PC-9 (cell line): ENCODE measurements at regions not wholly inside any gene's neighbourhood (a gene's known extent, or its start where the extent isn't known, plus 50 kb on each side); places are given as distances from the start of the nearest gene placed in this dataset.

Experiments used
- BruUV-seq: library from RNA; stranded (reverse); fragments of 400-500 nt; replicated peaks from 2 replicates; lab custom pipeline; 2021; lab: Mats Ljungman, UMichigan
- CTCF ChIA-PET: fragments of 300-600 bp; sonication (Branson Sonifier 250); formaldehyde crosslinking; loops from one replicate; lab custom pipeline; 2022; ENCODE audit warnings: antibody characterized with exemption; lab: Charles Lee
- POLR2A ChIA-PET: fragments of 300-600 bp; sonication (Branson Sonifier 250); formaldehyde crosslinking; loops from one replicate; lab custom pipeline; 2022; ENCODE audit warnings: antibody characterized with exemption; ENCODE audit not compliant: unreplicated experiment; lab: Charles Lee
- DNase-seq, 2 experiments: peaks; one replicate each; pipeline versions ENCODE4 v3.0.0 to v3.0.0-alpha.2; 2015 to 2022; ENCODE audit warnings: mixed read lengths in 1 of 2
- H2AFZ ChIP-seq: fragments of 200-600 bp; sonication (generic); 2 replicates; pipeline ENCODE4 v1.8.1; 2017; ENCODE audit warnings: antibody characterized with exemption
- H3F3A ChIP-seq: fragments of 200-600 bp; sonication (generic); 2 replicates; pipeline ENCODE4 v1.8.1; 2017; ENCODE audit warnings: antibody characterized with exemption, mild to moderate bottlenecking, low read depth; ENCODE audit not compliant: insufficient read depth
- H3K27ac ChIP-seq: fragments of 200-600 bp; sonication (generic); 2 replicates; pipeline ENCODE4 v1.6.1; 2016; ENCODE audit warnings: mixed run types
- H3K27me3 ChIP-seq: fragments of 200-600 bp; sonication (generic); 2 replicates; pipeline ENCODE4 v1.6.1; 2016; ENCODE audit warnings: low read depth, mixed run types; ENCODE audit not compliant: insufficient read depth
- H3K36me3 ChIP-seq: fragments of 200-600 bp; sonication (generic); 2 replicates; pipeline ENCODE4 v1.6.1; 2016; ENCODE audit warnings: low read depth, mixed run types
- H3K4me1 ChIP-seq: fragments of 200-600 bp; sonication (generic); replicated peaks from 2 replicates; pipeline ENCODE4 v1.6.1; 2016; ENCODE audit warnings: mixed run types; ENCODE audit not compliant: insufficient read depth
- H3K4me2 ChIP-seq: fragments of 200-600 bp; sonication (generic); 2 replicates; pipeline ENCODE4 v1.6.1; 2017; ENCODE audit warnings: mixed run types
- H3K4me3 ChIP-seq: fragments of 200-600 bp; sonication (generic); 2 replicates; pipeline ENCODE4 v1.6.1; 2016; ENCODE audit warnings: mixed run types
- H3K79me2 ChIP-seq: fragments of 200-600 bp; sonication (generic); 2 replicates; pipeline ENCODE4 v1.6.1; 2017; ENCODE audit warnings: low read depth, mixed run types
- H3K9me2 ChIP-seq: fragments of 200-600 bp; sonication (generic); 2 replicates; pipeline ENCODE4 v1.8.1; 2017; ENCODE audit warnings: mild to moderate bottlenecking; ENCODE audit not compliant: insufficient read depth
- H3K9me3 ChIP-seq: fragments of 200-600 bp; sonication (generic); 2 replicates; pipeline ENCODE4 v1.8.1; 2016; ENCODE audit warnings: low read depth; ENCODE audit not compliant: insufficient read depth
- H4K20me1 ChIP-seq: fragments of 200-600 bp; sonication (generic); 2 replicates; pipeline ENCODE4 v1.8.1; 2017; ENCODE audit not compliant: insufficient read depth
- EZH2 ChIP-seq: fragments of 200-600 bp; sonication (generic); IDR thresholded peaks from 2 replicates; pipeline ENCODE4 v1.8.0; 2017; ENCODE audit warnings: antibody characterized with exemption, low read depth
- intact Hi-C: fragments of 100-400 bp; cut with micrococcal nuclease; formaldehyde crosslinking; loops from one replicate; pipeline ENCODE4 v1.10.0; 2022; ENCODE audit not compliant: unreplicated experiment
- TF ChIP-seq, protein P1 (sequence below): fragments of 200-600 bp; sonication (generic); conservative IDR thresholded peaks from 2 replicates; pipeline ENCODE4 v1.6.1; 2017; ENCODE audit warnings: mixed run types, antibody characterized with exemption, mild to moderate bottlenecking, moderate library complexity

DNA sequence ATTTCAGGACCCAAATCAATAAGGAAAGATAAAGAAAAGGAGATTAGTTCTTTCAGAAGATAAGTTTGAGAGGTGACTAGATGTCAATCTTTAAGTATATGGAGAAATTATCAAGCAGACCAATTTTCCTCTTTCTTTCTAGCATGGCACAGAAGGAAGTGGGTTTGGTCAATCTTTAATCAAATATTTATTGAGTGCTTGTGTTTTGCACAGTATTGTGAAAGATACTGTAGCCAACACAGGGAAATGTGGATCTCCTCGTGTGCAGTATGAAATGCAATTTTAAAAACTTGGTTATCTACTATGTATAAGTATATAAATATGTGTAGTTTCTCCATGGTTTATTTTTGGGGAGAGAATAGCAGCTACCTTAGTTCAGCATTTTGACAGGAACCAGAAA is 655.2 kb downstream of the RAPGEF2 start:
- TF ChIP-seq EZH2: no peak
- TF ChIP-seq, protein P1, sequence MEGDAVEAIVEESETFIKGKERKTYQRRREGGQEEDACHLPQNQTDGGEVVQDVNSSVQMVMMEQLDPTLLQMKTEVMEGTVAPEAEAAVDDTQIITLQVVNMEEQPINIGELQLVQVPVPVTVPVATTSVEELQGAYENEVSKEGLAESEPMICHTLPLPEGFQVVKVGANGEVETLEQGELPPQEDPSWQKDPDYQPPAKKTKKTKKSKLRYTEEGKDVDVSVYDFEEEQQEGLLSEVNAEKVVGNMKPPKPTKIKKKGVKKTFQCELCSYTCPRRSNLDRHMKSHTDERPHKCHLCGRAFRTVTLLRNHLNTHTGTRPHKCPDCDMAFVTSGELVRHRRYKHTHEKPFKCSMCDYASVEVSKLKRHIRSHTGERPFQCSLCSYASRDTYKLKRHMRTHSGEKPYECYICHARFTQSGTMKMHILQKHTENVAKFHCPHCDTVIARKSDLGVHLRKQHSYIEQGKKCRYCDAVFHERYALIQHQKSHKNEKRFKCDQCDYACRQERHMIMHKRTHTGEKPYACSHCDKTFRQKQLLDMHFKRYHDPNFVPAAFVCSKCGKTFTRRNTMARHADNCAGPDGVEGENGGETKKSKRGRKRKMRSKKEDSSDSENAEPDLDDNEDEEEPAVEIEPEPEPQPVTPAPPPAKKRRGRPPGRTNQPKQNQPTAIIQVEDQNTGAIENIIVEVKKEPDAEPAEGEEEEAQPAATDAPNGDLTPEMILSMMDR: no peak
- no TSS peak for BruUV-seq
- intact Hi-C loops: no loop called here
- no peak for DNase-seq
- Histone ChIP-seq H3K9me2 (no peaks in the 10 kb centered on the region), H3F3A (no peaks in the 10 kb centered on the region), H4K20me1 (no peaks in the 10 kb centered on the region), H3K4me3 (no peak overlapping the region), H2AFZ (no peak overlapping the region), H3K4me2 (no peak overlapping the region), H3K9me3 (no peaks in the 10 kb centered on the region), H3K36me3 (no peaks in the 10 kb centered on the region), H3K79me2 (no peaks in the 10 kb centered on the region), H3K27ac (no peak overlapping the region), H3K27me3 (no peaks in the 10 kb centered on the region), H3K4me1 (no peaks in the 10 kb centered on the region)
- POLR2A ChIA-PET: no interaction called here
- CTCF ChIA-PET: no interaction called here

DNA sequence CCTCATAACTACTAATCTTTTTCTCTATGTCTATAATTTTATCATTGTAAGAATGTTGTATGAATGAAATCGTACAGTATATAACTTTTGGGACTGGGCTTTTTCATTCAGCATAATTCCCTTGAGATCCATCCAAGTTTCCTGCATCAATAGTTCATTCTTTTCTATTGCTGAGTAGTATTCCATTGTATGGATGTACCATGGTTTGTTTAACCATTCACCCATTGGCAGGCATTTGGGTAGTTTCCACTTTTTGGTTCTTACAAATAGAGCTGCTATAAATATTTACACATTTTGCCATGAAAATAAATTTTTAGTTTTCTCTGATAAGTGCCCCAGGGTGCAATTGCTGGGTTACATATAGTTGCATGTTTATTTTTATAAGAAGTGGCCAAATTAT is 659.8 kb downstream of the RAPGEF2 start:
- H3K36me3 ChIP-seq: no peaks in the 10 kb centered on the region
- H3K4me2 ChIP-seq: no peak overlapping the region
- intact Hi-C loops: loop anchor here (10.0 kb wide), 1 partner anchor 278 kb away; no protein-coding TSS in a partner anchor
- TF ChIP-seq, protein P1: no peak
- no peak for TF ChIP-seq EZH2
- no peaks in the 10 kb centered on the region for H3F3A ChIP-seq
- H3K9me3 ChIP-seq: no peaks in the 10 kb centered on the region
- no peak overlapping the region for H3K4me3 ChIP-seq
- no peak overlapping the region for H2AFZ ChIP-seq
- POLR2A ChIA-PET: interaction anchor here (0.7 kb wide), 1 partner anchor 151 kb away, joined by 3 read pairs; no protein-coding TSS in a partner anchor
- H3K9me2 ChIP-seq: no peaks in the 10 kb centered on the region
- DNase-seq: no peak
- no peaks in the 10 kb centered on the region for H3K27me3 ChIP-seq
- no peaks in the 10 kb centered on the region for H3K4me1 ChIP-seq
- BruUV-seq: no TSS peak
- H3K79me2 ChIP-seq: no peaks in the 10 kb centered on the region
- H4K20me1 ChIP-seq: no peaks in the 10 kb centered on the region
- CTCF ChIA-PET: no interaction called here
- H3K27ac ChIP-seq: no peak overlapping the region

DNA sequence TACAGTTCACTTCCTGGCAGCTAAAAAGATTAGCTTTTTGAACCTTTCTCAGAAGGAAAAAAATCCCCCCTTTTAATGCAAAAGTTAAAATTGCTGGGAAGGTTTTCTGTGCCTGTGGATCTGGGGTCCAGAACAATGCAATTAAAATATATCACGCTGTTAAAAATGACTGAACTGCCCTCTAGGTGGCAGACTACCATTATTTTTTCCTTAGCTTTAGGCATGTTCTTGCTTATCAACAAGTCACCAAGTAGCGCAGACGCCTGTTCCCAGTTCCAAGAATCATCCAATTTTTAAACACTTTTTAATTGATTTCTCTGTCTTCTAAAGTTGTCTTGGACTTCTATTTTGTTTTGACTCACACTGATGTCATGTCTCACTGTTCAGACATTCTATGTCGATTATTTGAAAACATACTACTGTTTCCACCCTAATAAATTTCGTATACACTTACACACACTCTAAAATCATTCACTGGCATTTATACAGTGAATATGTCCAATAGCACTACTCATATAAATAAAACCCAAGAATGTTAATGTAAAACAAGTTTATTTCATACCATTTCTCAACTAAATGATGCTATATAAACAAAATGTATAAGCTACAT is 661.6 kb downstream of the RAPGEF2 start:
- Histone ChIP-seq H3K4me1 (no peaks in the 10 kb centered on the region), H3K9me3 (no peaks in the 10 kb centered on the region), H4K20me1 (no peaks in the 10 kb centered on the region), H3K4me2 (no peak overlapping the region), H2AFZ (no peak overlapping the region), H3F3A (no peaks in the 10 kb centered on the region), H3K79me2 (no peaks in the 10 kb centered on the region), H3K9me2 (no peaks in the 10 kb centered on the region), H3K27me3 (no peaks in the 10 kb centered on the region), H3K36me3 (no peaks in the 10 kb centered on the region), H3K4me3 (no peak overlapping the region), H3K27ac (no peak overlapping the region)
- no peak for TF ChIP-seq EZH2
- TF ChIP-seq, protein P1: peak; percentile 72
- peak in 1 of 2 experiments; percentile 11 for DNase-seq
- POLR2A ChIA-PET: no interaction called here
- CTCF ChIA-PET: interaction anchor here (0.6 to 0.7 kb wide), 2 partner anchors 244 to 362 kb away, joined by 4 to 6 read pairs; no protein-coding TSS in a partner anchor
- intact Hi-C loops: loop anchor here (10.0 kb wide), 1 partner anchor 280 kb away; no protein-coding TSS in a partner anchor
- no TSS peak for BruUV-seq
